Sciatic nerve (tissue), 2 donors: ENCODE measurements at regions not wholly inside any gene's neighbourhood (a gene's known extent, or its start where the extent isn't known, plus 50 kb on each side); places are given as distances from the start of the nearest gene placed in this dataset.

Experiments
- ATAC-seq: fragments of 200-7000 bp; cut with Tn5 transposase; one replicate; pipeline ENCODE4 v1.9.1; 2020; ENCODE audit warnings: mild to moderate bottlenecking, moderate library complexity
- DNase-seq: peaks from one replicate; pipeline ENCODE4 v3.0.0-alpha.2; 2020; ENCODE audit warnings: low spot score
- intact Hi-C: fragments of 100-400 bp; cut with DNase I; formaldehyde crosslinking; loops from one replicate; pipeline ENCODE4 v1.14.2; 2022
- donor health status: DM: no; HTN: no; CAD: no.
- donor health status: DM: no; HTN: no; CAD: no.

DNA sequence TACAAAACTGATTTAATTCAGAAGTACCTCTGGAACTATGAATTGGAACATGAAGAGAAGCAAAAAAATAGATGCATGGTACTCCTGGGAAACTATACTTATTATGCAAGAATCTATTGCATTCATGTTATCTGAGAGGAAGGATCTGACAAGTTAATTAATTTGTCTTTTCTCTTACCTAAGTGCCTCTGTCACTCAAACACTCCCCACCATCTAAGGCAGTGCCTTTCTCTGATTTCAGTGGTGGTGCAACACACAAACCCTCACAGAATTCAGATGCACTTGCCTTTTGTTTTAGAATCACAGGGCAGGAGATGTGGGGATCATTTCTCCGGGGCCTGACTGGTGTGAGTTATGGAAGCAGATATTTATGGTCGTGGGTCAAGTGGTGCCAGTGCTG, 52.5 kb upstream of the C9orf72 start:
- no peak for ATAC-seq
- intact Hi-C loops = no loop called here
- no peak for DNase-seq

DNA sequence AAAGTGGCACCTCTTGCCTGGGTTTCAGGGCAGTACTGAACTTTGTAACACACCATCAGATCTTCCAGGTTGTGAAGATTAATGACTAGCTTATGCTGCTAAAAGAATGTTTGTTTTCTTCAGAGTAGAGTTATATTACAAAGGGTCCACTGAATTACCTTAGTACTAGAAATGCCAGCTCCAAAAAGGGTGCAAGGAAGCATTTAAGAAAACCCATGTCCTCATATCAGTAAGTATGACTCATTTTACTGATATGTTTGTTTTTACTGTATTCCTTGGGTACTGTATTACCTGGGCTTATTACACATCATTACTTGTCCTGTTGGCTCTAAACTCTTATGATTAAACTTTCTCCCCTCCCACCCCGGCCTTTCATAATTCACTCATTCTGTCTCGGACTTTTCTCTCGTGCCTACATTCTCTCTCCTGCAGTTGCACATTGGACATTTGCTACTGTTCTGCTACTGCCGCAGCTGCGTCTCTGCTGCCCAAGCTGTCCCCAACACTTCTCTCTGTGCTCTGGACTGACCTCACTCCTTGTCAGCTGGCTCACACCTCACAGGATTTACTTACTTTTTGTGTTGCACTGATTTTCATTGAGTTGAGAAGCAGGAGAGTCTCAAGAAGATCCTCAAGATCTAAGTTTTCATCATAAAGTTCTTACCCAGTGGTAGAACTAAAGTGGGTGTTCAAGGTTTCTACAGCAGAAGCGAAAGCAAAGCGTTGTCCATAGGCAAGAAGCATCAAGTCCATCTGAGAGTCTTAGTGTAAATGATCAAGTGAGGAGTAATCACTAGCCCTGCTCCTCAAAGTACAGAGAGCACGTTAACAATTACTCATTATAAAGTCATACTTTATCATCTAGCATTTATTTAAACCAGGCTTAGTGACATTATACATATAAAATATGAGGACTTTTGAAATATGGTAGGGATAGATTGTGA, 53.2 kb upstream of the C9orf72 start:
- no peak for DNase-seq
- intact Hi-C loops = no loop called here
- no peak for ATAC-seq

DNA sequence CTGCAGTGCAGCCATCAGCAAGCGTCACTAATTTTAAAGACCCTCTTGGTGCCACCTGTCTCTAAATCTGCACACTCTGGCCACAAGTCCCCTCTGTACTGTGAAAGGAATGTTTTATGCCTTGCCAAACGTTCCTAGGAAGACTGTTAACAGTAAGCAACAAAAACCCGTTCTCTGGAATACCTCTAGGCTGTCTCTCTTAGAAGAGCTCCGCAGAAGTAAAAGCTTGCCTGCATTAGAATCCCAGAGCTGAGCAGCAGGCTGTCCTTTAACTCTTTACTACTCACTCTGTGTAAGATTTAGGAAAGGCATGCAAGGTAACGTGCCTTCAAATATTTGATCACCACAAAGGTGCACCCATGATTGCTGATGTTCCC, 53.9 kb upstream of the C9orf72 start:
- intact Hi-C loops = no loop called here
- no peak for ATAC-seq
- DNase-seq = no peak

DNA sequence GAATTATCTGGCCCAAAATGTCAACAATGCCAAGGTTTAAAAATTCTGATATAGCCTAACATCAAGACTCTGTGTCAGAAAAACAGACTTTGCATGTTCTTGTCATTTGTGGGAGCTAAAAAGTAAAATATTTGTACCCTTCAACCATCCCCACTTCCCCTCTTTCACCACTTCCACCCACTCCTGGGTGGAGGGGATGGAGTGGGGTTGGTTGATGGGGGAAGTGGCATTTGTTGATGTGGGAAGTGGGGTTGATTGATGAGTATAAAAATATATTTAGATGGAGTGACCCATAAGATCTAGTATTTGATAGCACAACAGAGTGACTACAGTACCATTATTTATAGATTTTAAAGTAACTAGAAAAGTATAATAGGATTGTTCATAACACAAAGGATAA, 55.0 kb upstream of the C9orf72 start:
- intact Hi-C loops = no loop called here
- ATAC-seq (no peak), DNase-seq (no peak)

DNA sequence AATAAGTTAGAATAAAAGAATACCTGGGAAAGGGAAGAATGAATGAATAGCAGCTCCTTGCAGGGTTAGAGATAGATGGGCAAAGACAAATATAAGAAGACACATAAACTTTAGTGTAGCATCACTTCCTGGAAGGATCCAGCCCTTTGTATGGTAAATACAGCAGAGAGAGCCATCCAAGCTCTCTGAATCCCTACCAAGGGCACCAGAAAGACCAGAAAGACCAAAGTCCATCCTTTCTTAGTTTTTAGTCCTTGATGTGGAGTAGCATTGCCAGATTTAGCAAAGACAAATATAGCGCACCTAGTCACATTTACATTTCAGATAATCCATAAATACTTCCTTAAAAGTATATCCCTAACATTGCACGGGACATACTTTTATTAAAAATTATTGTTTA, 56.1 kb upstream of the C9orf72 start:
- no peak for ATAC-seq
- intact Hi-C loops = no loop called here
- no peak for DNase-seq

DNA sequence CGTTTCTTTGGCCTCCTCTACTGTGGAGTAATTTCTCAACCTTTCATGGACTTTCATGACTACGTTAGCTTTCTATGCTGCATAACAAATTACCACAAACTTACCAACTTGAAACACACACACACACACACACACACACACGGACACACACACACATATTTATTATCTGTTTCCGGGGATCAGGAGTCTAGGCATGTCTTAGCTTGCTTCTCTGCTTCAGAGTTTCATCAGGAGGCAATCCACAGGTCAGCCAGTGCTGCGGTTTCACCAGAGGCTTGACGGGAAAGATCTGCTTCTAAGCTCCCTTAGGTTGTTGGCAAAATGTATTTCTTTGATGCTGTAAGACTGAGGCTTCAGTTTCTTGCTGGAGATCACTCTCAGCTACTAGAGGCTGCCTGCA, 59.0 kb upstream of the C9orf72 start:
- ATAC-seq = no peak
- DNase-seq = no peak
- intact Hi-C loops = no loop called here

DNA sequence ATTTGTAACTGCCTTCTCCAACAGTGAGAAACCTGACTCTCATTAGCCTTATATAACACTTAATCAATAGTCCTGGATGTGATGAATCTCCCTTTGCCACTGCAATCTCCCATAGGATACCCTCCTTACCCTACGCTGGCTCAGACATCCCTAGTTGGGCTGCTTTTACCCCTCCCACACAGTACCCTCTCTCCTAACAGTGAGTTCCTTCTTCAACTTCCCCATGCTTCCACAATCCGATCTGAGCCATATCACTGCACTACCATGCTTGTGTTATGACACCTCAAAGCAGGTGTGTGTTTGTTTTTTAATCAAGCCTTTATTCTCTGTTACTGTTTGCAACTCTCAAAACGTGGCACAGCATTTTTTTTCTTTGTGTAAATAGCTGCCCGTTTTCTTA, 60.5 kb upstream of the C9orf72 start:
- intact Hi-C loops = no loop called here
- no peak for ATAC-seq
- no peak for DNase-seq

DNA sequence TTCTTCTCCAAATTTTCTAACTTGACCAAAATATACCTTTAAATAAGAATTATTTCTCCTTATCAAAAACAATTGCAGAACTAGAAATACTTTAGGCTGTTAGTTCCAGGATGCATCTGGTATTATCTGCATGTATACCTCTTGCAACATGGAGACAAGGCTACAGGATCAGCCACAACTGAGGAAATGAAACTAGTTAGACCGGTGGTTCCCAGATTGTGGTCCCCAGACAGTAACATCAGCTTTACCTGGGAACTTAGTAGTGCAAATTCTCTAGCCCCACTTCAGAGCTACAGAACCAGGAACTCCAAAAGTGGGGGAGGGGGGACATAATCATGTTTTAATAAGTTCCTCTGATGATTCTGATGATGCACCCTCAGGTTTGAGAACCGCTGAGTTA, 61.6 kb upstream of the C9orf72 start:
- intact Hi-C loops = no loop called here

DNA sequence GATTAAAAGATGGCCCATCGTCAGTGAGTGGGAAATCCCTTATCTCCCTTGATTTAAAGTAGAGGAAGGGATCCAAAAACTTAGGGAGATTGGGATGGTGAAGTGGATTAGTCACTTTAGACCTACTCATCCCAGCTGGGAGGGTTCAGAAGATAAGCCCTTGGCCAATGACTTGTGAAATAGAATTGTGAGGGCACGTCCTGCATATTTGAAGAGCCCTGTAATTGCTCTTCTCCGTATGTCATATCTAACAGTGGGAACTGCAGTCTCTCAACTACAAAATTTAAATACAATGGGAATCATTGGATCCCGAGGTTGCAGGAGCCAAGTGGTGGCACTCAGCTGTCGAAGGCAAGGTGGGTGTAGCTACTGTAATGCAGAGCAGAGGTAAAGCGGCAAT, 65.4 kb upstream of the C9orf72 start:
- intact Hi-C loops = no loop called here
- no peak for ATAC-seq

More for the DNA sequence above, 61.6 kb upstream of the C9orf72 start:
- ATAC-seq (no peak), DNase-seq (no peak)

DNA sequence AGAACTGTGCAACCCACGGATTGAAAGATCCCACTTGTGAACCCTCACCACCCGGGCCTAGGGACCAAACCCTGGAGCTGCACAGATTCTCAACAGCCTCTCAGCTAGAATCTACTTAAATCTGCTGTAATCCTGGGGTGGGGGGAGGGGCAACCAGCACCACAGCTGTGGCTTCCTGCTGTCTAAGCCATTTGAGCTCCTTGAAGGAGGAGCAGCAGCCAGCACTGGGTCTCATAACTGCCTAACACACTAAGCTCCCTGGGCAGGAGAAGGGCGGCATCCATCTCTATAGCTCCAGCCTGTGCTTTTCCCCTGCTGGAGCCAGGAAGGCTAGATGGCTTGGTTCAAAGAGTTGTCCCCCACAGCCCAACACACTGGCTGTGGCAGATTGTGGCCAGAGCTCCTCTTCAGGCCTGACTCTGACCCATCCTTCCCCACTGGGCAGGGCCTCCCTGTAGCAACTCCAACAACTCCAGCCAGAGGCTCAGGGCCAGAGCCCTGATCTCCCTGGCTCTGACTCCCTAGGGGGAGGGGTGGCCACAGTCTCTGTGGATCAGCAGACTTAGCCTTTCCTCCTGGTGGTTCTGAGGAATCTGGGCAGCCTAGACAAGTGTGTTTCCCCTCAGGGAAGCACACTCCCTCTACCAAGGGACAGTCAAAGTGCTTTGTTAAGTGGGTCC, 72.0 kb upstream of the C9orf72 start:
- intact Hi-C loops = no loop called here
- ATAC-seq (no peak), DNase-seq (no peak)

More for the DNA sequence above, 65.4 kb upstream of the C9orf72 start:
- DNase-seq = no peak

DNA sequence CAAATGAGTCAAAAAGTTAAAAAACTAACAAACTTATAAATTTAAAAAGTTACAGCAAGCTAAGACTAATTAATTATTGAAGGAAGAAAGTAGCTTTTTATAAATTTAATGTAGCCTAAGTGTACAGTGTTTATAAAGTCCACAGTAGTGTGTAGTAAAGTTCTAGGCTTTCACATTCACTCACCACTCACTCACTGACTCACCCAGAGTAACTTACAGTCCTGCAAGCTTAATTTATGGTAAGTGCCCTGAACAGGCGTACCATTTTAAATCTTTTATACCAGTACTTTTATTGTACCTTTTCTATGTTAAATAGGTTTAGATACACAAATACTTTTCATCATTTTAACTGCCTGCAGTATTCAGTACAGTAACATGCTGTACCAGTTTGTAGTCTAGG, 80.0 kb upstream of the C9orf72 start:
- intact Hi-C loops = no loop called here
- no peak for ATAC-seq
- DNase-seq = no peak

DNA sequence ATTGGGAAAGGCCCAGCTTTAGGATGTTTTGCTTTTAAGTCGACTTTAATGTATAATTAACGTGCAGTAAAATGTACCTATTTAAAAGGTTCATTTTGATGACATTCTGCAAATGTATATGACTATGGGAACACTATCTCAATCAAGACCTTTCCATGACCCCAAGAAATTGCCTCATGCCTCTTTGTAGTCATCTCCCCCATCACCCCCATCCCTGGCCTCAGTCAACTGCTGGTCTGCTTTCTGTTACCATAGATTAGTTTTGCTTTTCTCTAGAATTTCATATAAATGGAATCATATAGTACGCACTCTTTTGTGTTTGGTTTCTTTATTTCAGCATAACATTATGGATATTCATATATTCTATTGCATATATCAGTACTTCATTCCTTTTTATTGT, 80.7 kb upstream of the C9orf72 start:
- DNase-seq = no peak
- no peak for ATAC-seq
- intact Hi-C loops = no loop called here

DNA sequence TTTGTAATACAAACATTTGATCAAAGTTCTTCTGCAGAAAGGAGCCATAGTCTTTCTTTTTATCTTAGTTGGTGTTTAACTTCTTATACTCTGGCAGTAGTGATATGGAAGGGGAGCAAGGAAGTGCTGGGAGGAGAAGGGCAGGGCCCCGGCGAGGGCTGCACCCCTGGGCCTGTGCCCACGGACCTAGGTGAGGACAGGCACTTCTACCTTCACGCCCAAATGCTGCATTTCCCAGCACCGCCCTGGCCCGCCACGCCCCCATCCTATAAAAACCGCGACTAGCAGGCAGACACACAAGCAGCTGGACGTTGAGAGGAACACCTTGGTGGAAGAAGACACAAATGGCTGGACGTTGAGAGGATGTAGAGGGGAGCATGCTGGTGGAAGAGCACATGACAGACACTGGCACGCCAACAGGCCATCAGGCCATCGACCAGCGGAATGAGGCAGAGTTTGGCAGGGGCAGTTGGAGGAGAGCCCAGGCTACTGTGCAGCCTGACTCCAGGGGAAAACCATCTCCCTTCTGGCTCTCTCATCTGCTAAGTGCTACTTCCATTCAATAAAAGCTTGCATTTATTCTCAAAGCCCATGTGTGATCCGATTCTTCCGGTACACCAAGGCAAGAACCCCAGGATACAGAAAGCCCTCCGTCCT, 81.5 kb upstream of the C9orf72 start:
- no peak for ATAC-seq
- no peak for DNase-seq
- intact Hi-C loops = no loop called here

DNA sequence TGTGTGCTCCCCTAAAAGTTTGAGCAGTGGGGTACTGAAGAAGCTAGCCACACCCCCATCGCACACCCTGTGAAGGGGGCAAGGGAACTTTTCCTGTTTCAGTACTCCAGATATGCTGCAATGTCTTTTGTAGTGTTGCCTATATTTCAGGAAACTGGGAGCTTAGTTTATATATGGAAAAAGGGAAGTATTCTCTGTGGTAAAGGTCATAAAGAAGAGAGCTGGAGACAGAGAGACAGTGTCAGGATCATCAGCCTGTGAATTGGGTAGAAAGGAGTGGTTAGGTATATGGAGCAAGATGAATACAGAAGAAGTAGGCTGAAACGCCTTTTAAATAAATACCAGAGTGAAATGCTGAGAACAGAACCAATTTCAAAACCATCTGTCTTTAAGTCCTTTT, 82.2 kb upstream of the C9orf72 start:
- DNase-seq (no peak), ATAC-seq (no peak)
- intact Hi-C loops = no loop called here

DNA sequence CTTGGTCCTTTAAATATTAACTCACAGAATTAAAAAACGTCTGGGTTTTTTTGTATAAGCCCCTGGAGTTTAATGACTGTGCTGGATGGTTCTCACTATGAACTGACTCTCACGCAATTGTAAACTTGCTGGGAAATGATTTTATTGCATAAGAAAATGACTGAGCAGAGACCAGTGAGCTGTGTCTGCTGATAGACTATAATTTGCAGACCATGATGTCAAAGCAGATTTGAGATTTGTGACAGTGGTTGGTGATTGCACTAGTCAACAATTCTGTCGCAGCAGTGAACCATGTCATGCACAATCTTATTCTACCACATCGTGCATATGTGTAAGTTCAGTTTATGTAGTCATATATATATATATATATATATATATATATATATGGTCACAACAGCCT, 85.7 kb upstream of the C9orf72 start:
- intact Hi-C loops = no loop called here
- ATAC-seq = no peak
- no peak for DNase-seq

DNA sequence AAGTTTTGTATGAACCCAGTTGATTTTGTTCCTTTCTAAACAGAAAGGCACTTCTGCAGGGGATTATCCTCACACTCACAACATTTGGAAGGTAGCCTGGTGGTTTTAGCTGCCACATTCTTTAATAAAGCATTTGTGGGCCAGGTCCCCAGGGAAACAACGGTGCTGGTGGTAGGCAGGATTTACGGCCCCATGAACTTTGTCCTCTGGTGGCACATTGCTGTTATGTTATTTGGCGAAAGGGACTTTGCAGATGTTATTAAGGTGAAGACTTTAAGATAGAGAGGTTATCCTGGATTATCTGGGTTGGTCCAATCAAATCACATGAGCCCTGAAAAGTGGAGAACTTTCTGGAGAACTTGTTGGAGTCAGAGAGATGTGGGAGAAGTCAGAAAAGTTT, 86.3 kb upstream of the C9orf72 start:
- DNase-seq (no peak), ATAC-seq (no peak)
- intact Hi-C loops = no loop called here

DNA sequence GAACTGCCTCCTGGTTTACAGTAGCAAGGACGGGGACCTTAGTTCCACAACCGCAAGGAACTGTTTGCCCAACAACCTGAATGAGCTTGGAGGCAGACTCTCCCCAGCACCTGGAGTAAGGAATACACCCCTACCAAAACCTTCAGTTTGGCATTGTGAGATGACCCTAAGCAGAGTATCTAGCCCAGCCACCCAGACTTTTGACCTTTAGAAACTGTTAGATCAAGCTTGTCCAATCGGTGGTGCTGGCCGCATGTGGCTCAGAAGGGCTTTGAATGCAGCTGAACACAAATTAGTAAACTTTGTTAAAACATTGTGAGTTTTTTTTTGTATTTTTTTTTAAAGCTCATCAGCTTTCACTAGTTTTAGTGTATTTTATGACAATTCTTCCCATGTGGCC, 86.9 kb upstream of the C9orf72 start:
- DNase-seq = no peak
- intact Hi-C loops = no loop called here
- ATAC-seq = no peak

DNA sequence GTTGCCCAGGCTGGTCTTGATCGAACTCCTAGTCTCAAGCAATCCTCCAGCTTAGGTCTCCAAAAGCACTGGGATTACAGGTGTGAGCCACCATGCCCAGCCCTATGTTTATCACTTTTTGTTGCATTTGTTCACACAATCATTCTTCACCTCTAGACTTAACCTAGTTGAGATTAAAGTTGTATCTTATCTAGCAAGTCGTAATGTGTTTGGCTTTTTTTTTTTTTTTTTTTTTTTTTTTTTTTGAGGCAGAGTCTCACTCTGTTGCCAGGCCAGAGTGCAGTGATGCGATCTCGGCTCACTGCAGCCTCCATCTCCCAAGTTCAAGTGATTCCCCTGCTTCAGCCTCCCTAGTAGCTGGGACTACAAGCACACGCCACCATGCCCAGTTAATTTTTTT, 90.2 kb upstream of the C9orf72 start:
- DNase-seq (no peak), ATAC-seq (no peak)
- intact Hi-C loops = no loop called here

DNA sequence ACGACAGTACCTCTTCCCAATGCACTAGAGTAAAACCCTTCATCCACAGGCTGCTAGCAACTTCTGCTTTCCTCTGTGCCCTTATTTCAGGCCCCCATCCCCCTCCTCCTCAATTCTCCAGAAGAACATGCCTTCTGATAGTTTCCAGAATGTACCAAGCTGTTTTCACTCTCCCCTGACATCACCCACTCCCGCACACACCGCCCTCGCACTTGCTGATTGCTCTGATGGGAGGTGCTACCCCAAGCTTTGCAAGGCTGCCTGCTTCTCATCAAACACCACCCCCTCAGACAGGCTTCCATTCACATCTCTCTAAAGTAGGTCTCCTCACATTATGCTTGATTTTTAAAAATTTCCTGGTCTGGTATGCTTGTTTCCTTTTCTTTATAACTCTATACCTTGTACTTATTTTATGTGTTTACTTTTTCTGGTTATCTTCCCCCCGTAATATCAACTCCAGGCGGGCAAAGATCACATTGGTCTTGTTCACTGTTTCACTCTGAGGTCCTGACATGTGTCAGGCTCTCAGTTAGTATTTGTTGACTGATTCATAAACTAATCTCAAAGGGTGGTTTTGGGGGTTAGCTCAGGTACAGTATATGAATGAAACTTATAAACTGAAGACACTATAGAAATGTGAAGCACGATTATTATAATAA, 91.0 kb upstream of the C9orf72 start:
- no peak for DNase-seq
- intact Hi-C loops = no loop called here
- ATAC-seq = no peak

DNA sequence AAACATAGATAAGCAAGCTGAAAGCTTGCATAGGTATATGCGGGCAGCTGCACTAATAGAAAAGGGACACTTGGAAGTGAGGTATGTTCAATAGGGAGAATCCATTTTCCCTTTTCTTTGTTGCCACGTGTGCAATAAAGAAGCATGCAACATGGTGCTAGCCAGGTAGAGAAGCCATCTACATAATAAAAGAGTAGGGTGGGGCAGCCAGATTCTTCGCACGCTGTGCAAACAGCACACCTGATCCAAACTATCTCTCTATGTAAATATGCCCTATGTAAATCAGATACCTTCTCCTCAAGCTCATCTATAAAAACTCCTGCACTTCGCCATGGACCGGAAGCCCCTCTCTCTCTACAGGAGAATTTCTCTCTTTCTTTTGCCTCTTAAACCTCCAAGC, 91.9 kb upstream of the C9orf72 start:
- ATAC-seq (no peak), DNase-seq (no peak)
- intact Hi-C loops = no loop called here
